Heart left ventricle (tissue), 13 donors: ENCODE measurements at regions not wholly inside any gene's neighbourhood (a gene's known extent, or its start where the extent isn't known, plus 50 kb on each side); places are given as distances from the start of the nearest gene placed in this dataset.

ENCODE experiments used
- POLR2A ChIP-seq, 2 donors: fragments of 450-650 bp; IDR thresholded peaks; one replicate each; pipeline ENCODE4 v1.6.1; 2017; ENCODE audit warnings: antibody characterized with exemption in 2 of 2, mild to moderate bottlenecking in 2 of 2, moderate library complexity in 2 of 2
- TF ChIP-seq, protein P1 (sequence below), 12 donors: fragments of 200-600 bp; sonication (generic) in 4 of 12; IDR thresholded peaks; one replicate each; pipeline versions ENCODE4 v1.5.0 to v1.8.0; 2018 to 2022; ENCODE audit warnings: antibody characterized with exemption in 12 of 12, mild to moderate bottlenecking in 5 of 12
- donor health status: ischemic (EF 13 %, LVEDD 7.1; RV severe dilation, severe dysfunction).
- donor health status: DM: no; HTN: yes; CAD: no.
- donor health status: DM: no; HTN: no; CAD: no.
- donor health status: ischemic (EF 25% LVEDD 6.9; RV normal size, moderate dysfunction).
- donor health status: ischemic (EF 25% LVEDD 5.7; RV mildly dilated, moderate dysfunction).
- donor health status: ischemic (EF 35%, LVEDD 5.7; RV mildly dilated, moderate dysfunction).
- donor health status: nonischemic (EF 11% LVEDD 7.7; RV severe dilation, severe dysfunction).
- donor health status: DM: yes; HTN: yes; CAD: no.
- donor health status: PGD.
- donor health status: ischemic (EF 29% LVEDD 5.4; RV normal size, mild dysfunction).
- donor health status: nonischemic (EF 23%, LVEDD 6.1; RV moderate dilation, normal function).

DNA sequence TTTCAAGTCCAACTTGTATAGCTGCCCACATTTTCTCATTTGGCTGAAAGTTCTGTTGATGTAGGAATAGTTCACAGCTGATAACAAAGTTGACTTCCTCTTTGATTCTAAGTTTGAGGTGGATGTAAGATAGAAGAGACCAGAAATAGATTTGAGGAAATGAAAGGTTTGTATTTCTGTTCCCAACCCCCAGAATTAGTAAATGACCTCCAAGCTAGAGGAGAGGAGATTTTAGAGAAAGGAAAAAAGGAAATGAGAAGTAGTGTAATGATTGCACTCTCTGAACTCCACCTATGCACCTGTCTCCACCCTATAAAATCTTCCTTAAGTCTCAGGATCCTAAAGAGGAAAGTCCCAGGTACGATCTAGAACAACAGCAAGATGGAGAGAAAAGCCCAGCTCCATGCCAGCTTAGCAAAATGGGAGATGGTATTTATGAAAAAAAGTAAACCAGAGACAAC is 130.4 kb upstream of the POC5 start:
- TF ChIP-seq, protein P1, sequence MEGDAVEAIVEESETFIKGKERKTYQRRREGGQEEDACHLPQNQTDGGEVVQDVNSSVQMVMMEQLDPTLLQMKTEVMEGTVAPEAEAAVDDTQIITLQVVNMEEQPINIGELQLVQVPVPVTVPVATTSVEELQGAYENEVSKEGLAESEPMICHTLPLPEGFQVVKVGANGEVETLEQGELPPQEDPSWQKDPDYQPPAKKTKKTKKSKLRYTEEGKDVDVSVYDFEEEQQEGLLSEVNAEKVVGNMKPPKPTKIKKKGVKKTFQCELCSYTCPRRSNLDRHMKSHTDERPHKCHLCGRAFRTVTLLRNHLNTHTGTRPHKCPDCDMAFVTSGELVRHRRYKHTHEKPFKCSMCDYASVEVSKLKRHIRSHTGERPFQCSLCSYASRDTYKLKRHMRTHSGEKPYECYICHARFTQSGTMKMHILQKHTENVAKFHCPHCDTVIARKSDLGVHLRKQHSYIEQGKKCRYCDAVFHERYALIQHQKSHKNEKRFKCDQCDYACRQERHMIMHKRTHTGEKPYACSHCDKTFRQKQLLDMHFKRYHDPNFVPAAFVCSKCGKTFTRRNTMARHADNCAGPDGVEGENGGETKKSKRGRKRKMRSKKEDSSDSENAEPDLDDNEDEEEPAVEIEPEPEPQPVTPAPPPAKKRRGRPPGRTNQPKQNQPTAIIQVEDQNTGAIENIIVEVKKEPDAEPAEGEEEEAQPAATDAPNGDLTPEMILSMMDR (IDR thresholded peaks at IDR 0.05) = no peak
- TF ChIP-seq POLR2A (IDR thresholded peaks at IDR 0.05) = no peak
